OCI-LY3 (cell line): ENCODE measurements at regions not wholly inside any gene's neighbourhood (a gene's known extent, or its start where the extent isn't known, plus 50 kb on each side); places are given as distances from the start of the nearest gene placed in this dataset.

ENCODE experiments used
- EZH2phosphoT487 ChIP-seq: fragments of 200-600 bp; shearing (Covaris generic); IDR thresholded peaks from 2 replicates; pipeline ENCODE4 v1.6.1; 2018; ENCODE audit warnings: antibody characterized with exemption, mixed run types, low read depth
- TF ChIP-seq, protein P1 (sequence below): fragments of 200-600, 300-600 bp; sonication (generic); IDR thresholded peaks from 2 replicates; pipeline ENCODE4 v1.5.1; 2014; ENCODE audit warnings: antibody characterized with exemption, low read length, low read depth

DNA sequence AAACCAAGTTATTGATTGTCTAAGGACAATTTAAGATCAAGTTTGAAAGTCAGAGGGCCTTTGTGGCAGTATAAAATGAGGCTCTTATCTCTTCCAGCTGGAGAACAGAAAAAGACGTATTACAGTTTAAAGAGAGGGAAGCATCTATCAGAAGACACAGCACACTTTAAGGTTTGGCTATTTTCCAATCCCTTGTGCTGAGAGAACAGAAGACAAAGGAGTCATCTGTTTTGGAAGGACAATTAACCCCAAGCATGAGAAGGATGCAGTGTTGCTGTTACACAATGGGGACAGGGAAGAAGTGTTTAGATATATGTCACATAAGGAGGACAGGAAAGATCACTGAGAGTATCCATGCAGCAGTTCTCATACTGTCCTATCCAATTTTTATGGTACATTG lies 1224.2 kb upstream of the SORCS1 start:
- TF ChIP-seq, protein P1, sequence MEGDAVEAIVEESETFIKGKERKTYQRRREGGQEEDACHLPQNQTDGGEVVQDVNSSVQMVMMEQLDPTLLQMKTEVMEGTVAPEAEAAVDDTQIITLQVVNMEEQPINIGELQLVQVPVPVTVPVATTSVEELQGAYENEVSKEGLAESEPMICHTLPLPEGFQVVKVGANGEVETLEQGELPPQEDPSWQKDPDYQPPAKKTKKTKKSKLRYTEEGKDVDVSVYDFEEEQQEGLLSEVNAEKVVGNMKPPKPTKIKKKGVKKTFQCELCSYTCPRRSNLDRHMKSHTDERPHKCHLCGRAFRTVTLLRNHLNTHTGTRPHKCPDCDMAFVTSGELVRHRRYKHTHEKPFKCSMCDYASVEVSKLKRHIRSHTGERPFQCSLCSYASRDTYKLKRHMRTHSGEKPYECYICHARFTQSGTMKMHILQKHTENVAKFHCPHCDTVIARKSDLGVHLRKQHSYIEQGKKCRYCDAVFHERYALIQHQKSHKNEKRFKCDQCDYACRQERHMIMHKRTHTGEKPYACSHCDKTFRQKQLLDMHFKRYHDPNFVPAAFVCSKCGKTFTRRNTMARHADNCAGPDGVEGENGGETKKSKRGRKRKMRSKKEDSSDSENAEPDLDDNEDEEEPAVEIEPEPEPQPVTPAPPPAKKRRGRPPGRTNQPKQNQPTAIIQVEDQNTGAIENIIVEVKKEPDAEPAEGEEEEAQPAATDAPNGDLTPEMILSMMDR = no peak
- TF ChIP-seq EZH2phosphoT487 = no peak
